CD4-positive, alpha-beta T cell (primary cell): ENCODE measurements at regions not wholly inside any gene's neighbourhood (a gene's known extent, or its start where the extent isn't known, plus 50 kb on each side); places are given as distances from the start of the nearest gene placed in this dataset.
"Not testable (repeated sequence)": the region's sequence is repeated elsewhere in the genome, so short reads cannot be mapped to it uniquely, and the experiment has no call there.

Experiments
- ATAC-seq: fragments of 200-7000 bp; cut with Tn5 transposase; one replicate; pipeline ENCODE4 v1.10.0; 2022; ENCODE audit warnings: mild to moderate bottlenecking; ENCODE audit not compliant: poor library complexity
- CTCF ChIA-PET: fragments of 350-600 bp; sonication (Branson Sonifier 250); formaldehyde crosslinking; loops from one replicate; lab custom pipeline; 2021; ENCODE audit warnings: antibody characterized with exemption, inconsistent platforms; lab: Charles Lee
- POLR2A ChIA-PET: fragments of 350-600 bp; sonication (Branson Sonifier 250); formaldehyde crosslinking; loops from one replicate; lab custom pipeline; 2021; ENCODE audit warnings: antibody characterized with exemption, inconsistent platforms; lab: Charles Lee
- DNase-seq, 14 experiments: peaks; one replicate each; pipeline ENCODE4 v3.0.0-alpha.2; 2013 to 2020; ENCODE audit warnings: mixed read lengths in 2 of 14
- H3K27ac ChIP-seq, 2 donors: one replicate each; pipeline versions ENCODE4 v1.5.1 to v1.7.0; 2013; ENCODE audit warnings: low read length in 2 of 2, low read depth in 1 of 2, mild to moderate bottlenecking in 1 of 2
- H3K27me3 ChIP-seq, 2 experiments: 1 replicate in 1 of 2; 2 replicates in 1 of 2; pipeline versions ENCODE4 v1.6.1 to v1.7.0; 2013; ENCODE audit warnings: low read length in 2 of 2, control low read depth in 1 of 2, mild to moderate bottlenecking in 1 of 2, moderate library complexity in 1 of 2; ENCODE audit not compliant: insufficient read depth in 2 of 2, control insufficient read depth in 1 of 2
- H3K36me3 ChIP-seq: one replicate; pipeline ENCODE4 v1.6.1; 2013; ENCODE audit warnings: low read length, control low read depth; ENCODE audit not compliant: insufficient read depth
- H3K4me1 ChIP-seq: one replicate; pipeline ENCODE4 v1.6.1; 2013; ENCODE audit warnings: low read length, control low read depth; ENCODE audit not compliant: insufficient read depth
- H3K4me3 ChIP-seq: one replicate; pipeline ENCODE4 v1.5.1; 2013; ENCODE audit warnings: mild to moderate bottlenecking, low read length, moderate library complexity
- H3K9me3 ChIP-seq, 2 experiments: 1 replicate in 1 of 2; 2 replicates in 1 of 2; pipeline versions ENCODE4 v1.6.1 to v1.7.0; 2013; ENCODE audit warnings: low read length in 2 of 2, mild to moderate bottlenecking in 2 of 2, control low read depth in 1 of 2, moderate library complexity in 1 of 2; ENCODE audit not compliant: control insufficient read depth in 1 of 2, insufficient read depth in 1 of 2
- H3K27ac Mint-ChIP-seq: one replicate; pipeline ENCODE4 v1.8.0; 2020; ENCODE audit warnings: mixed read lengths
- H3K27me3 Mint-ChIP-seq: one replicate; pipeline ENCODE4 v1.8.0; 2021; ENCODE audit warnings: mixed read lengths
- H3K36me3 Mint-ChIP-seq: one replicate; pipeline ENCODE4 v1.8.0; 2021; ENCODE audit warnings: low read depth, mixed read lengths
- H3K4me1 Mint-ChIP-seq: one replicate; pipeline ENCODE4 v1.8.0; 2021; ENCODE audit warnings: low read depth, mixed read lengths
- H3K4me3 Mint-ChIP-seq: one replicate; pipeline ENCODE4 v1.8.0; 2020; ENCODE audit warnings: mild to moderate bottlenecking, mixed read lengths
- H3K9me3 Mint-ChIP-seq: one replicate; pipeline ENCODE4 v1.8.0; 2020; ENCODE audit warnings: mixed read lengths
- intact Hi-C, 2 experiments: fragments of 100-400 bp; cut with DNase I in 1 of 2; cut with micrococcal nuclease in 1 of 2; formaldehyde crosslinking; loops; one replicate each; pipeline versions ENCODE4 v1.15.1 to v1.9.0; 2023 to 2025; cut with DNase I, micrococcal nuclease
- TF ChIP-seq, protein P1 (sequence below): fragments of 200-600 bp; IDR thresholded peaks from one replicate; pipeline ENCODE4 v1.8.0; 2022; ENCODE audit warnings: antibody characterized with exemption, mild to moderate bottlenecking

DNA sequence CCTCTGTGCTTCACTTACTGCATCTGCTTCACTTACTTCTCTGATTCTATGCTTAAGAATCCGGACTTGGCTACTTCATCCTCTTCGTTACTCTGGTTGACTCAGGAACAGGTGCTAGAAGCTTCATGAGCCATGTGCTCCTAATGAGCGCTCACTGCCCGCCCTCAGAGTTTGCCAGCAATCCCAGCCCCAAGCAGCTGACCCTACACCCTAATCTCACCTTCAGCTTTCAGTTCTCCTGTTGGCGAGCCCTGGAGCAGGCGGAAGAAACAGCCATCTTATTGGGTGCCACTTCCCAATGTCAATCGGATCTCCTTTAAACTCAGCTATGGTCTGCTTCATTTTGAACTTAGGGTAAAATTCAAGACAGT, 61.3 kb downstream of the FOXA2 start:
- H3K4me1 ChIP-seq: no peaks in the 10 kb centered on the region
- TF ChIP-seq, protein P1, sequence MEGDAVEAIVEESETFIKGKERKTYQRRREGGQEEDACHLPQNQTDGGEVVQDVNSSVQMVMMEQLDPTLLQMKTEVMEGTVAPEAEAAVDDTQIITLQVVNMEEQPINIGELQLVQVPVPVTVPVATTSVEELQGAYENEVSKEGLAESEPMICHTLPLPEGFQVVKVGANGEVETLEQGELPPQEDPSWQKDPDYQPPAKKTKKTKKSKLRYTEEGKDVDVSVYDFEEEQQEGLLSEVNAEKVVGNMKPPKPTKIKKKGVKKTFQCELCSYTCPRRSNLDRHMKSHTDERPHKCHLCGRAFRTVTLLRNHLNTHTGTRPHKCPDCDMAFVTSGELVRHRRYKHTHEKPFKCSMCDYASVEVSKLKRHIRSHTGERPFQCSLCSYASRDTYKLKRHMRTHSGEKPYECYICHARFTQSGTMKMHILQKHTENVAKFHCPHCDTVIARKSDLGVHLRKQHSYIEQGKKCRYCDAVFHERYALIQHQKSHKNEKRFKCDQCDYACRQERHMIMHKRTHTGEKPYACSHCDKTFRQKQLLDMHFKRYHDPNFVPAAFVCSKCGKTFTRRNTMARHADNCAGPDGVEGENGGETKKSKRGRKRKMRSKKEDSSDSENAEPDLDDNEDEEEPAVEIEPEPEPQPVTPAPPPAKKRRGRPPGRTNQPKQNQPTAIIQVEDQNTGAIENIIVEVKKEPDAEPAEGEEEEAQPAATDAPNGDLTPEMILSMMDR: no peak
- H3K9me3 Mint-ChIP-seq: peaks cover 4% of the 10 kb centered on the region
- ATAC-seq: no peak
- intact Hi-C loops: no loop called here
- H3K4me3 ChIP-seq: no peak overlapping the region
- no peaks in the 10 kb centered on the region for H3K4me1 Mint-ChIP-seq
- H3K27ac ChIP-seq: no peak overlapping the region
- H3K27ac Mint-ChIP-seq: no peak overlapping the region
- H3K27me3 Mint-ChIP-seq: no peaks in the 10 kb centered on the region
- CTCF ChIA-PET: no interaction called here
- no peaks in the 10 kb centered on the region for H3K36me3 ChIP-seq
- POLR2A ChIA-PET: no interaction called here
- H3K9me3 ChIP-seq: peaks cover 0 to 18% of the 10 kb centered on the region in 2 experiments
- H3K4me3 Mint-ChIP-seq: no peak overlapping the region
- DNase-seq: no peak
- no peaks in the 10 kb centered on the region for H3K27me3 ChIP-seq
- H3K36me3 Mint-ChIP-seq: no peaks in the 10 kb centered on the region

DNA sequence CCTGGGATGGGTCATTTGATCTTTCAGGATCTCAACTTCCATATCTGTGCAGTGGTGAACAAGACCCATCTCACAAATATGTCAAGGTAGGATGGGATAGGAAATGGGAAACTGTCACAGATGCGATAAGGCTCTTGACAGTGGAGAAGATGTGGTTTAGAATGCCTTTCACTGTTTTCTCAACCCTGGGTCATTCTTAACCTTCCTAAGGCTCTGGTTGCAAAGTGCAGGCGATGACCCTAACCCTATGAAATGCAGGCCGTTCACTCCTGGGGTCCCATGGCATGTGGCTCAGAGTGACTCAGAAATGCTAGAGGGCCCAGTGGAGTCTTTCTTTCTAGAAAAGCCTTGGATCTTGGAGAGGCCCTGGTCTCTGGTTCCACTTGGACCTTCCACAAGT, 61.7 kb downstream of the FOXA2 start:
- TF ChIP-seq, protein P1: no peak
- H3K27me3 ChIP-seq: no peaks in the 10 kb centered on the region
- Mint-ChIP-seq H3K27ac (no peak overlapping the region), H3K4me3 (no peak overlapping the region), H3K9me3 (peaks cover 4% of the 10 kb centered on the region), H3K27me3 (no peaks in the 10 kb centered on the region), H3K36me3 (no peaks in the 10 kb centered on the region), H3K4me1 (no peaks in the 10 kb centered on the region)
- no peak overlapping the region for H3K27ac ChIP-seq
- no peak overlapping the region for H3K4me3 ChIP-seq
- intact Hi-C loops: no loop called here
- DNase-seq: no peak
- peaks cover 0 to 18% of the 10 kb centered on the region in 2 experiments for H3K9me3 ChIP-seq
- no peaks in the 10 kb centered on the region for H3K4me1 ChIP-seq
- no peaks in the 10 kb centered on the region for H3K36me3 ChIP-seq
- ATAC-seq: no peak
- ChIA-PET POLR2A (no interaction called here), CTCF (no interaction called here)

DNA sequence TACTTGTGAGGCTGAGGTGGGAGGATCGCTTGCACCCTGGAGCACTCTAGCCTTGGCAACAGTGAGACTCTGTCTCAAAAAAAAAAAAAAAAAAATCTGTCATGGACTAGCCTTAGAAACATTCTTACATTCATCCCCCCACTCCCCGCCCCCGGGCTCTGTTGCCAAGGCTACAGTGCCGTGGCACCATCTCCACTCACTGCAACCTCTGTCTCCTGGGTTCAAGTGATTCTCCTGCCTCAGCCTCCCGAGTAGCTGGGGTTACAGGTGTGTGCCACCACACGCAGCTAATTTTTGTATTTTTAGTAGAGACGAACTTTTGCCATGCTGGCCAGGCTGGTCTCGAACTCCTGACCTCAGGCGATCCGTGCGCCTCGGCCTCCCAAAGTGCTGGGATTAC, 62.4 kb downstream of the FOXA2 start:
- H3K4me3 ChIP-seq, H3K27ac ChIP-seq, H3K36me3 ChIP-seq, DNase-seq, H3K36me3 Mint-ChIP-seq, H3K9me3 Mint-ChIP-seq, POLR2A ChIA-PET, ATAC-seq, H3K27me3 ChIP-seq, H3K4me1 ChIP-seq, H3K4me1 Mint-ChIP-seq, H3K4me3 Mint-ChIP-seq, intact Hi-C loops, H3K27ac Mint-ChIP-seq, H3K27me3 Mint-ChIP-seq: not testable (repeated sequence)
- peaks cover 0 to 18% of the 10 kb centered on the region in 2 experiments for H3K9me3 ChIP-seq
- CTCF ChIA-PET: interaction anchor here (1.0 kb wide), 1 partner anchor 15 kb away, joined by 3 read pairs; no protein-coding TSS in a partner anchor

DNA sequence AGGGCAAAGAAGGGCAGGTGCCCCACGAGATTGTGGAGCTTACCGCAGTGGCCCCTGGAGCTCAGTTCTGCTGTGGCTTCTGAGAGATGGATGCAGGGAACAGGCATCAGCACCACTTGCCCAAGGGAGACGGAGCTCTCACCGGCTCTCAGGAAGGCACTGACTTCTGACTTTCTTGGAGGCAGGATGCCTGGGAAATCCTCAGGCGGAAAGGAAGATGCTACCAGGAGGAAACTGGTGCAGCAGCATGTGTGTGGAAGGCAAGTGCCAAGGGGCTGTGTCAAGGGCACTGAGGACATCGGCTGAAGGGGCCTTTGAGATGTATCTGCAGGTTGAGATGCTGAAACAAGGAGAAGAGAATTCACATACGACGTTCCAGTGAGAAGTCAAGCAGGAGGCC, 64.0 kb downstream of the FOXA2 start:
- DNase-seq (no peak), ATAC-seq (no peak)
- no peak overlapping the region for H3K27ac Mint-ChIP-seq
- Histone ChIP-seq H3K36me3 (no peaks in the 10 kb centered on the region), H3K4me3 (no peak overlapping the region), H3K27ac (no peak overlapping the region), H3K27me3 (no peaks in the 10 kb centered on the region), H3K4me1 (no peaks in the 10 kb centered on the region), H3K9me3 (peaks cover 0 to 19% of the 10 kb centered on the region in 2 experiments)
- intact Hi-C loops: no loop called here
- TF ChIP-seq, protein P1: no peak
- ChIA-PET CTCF (no interaction called here), POLR2A (no interaction called here)
- peaks cover 4% of the 10 kb centered on the region for H3K9me3 Mint-ChIP-seq
- no peak overlapping the region for H3K4me3 Mint-ChIP-seq
- H3K4me1 Mint-ChIP-seq: no peaks in the 10 kb centered on the region
- no peaks in the 10 kb centered on the region for H3K27me3 Mint-ChIP-seq
- no peaks in the 10 kb centered on the region for H3K36me3 Mint-ChIP-seq
